ENCODE measurements at regions not wholly inside any gene's neighbourhood (a gene's known extent, or its start where the extent isn't known, plus 50 kb on each side); places are given as distances from the start of the nearest gene placed in this dataset.

DNA sequence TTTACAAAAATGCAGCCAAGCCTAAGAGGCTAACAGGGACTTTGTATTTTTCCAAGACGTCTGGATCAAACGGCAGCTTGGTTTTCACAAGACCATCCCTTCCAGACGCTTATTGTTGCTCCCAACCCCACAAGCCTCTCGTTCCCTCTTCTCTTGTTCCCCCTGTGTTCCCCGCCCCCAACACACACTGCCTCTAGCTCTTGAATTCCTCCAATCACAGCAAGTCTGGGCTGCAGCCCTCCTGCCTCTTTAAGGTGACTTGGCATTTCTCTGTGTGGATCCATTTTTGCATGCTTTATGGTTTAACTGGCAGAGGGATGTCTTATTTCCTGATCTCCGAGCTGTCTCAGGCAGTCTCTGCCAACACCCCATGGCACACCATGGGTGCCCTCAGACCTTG, 182.2 kb downstream of the ABHD5 start:
- TF ChIP-seq, protein P1, sequence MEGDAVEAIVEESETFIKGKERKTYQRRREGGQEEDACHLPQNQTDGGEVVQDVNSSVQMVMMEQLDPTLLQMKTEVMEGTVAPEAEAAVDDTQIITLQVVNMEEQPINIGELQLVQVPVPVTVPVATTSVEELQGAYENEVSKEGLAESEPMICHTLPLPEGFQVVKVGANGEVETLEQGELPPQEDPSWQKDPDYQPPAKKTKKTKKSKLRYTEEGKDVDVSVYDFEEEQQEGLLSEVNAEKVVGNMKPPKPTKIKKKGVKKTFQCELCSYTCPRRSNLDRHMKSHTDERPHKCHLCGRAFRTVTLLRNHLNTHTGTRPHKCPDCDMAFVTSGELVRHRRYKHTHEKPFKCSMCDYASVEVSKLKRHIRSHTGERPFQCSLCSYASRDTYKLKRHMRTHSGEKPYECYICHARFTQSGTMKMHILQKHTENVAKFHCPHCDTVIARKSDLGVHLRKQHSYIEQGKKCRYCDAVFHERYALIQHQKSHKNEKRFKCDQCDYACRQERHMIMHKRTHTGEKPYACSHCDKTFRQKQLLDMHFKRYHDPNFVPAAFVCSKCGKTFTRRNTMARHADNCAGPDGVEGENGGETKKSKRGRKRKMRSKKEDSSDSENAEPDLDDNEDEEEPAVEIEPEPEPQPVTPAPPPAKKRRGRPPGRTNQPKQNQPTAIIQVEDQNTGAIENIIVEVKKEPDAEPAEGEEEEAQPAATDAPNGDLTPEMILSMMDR (optimal IDR thresholded peaks at IDR 0.05 in 1 of 3, IDR thresholded peaks at IDR 0.05 in 1 of 3, conservative IDR thresholded peaks at IDR 0.05 in 1 of 3; ENCODE audit: extremely low read depth in 1 of 3, insufficient read depth in 2 of 3, low read length in 3 of 3), result no peak
- TF ChIP-seq EZH2 (IDR thresholded peaks at IDR 0.05; ENCODE audit: low read length), result no peak

All from keratinocyte (primary cell).